ENCODE measurements at regions not wholly inside any gene's neighbourhood (a gene's known extent, or its start where the extent isn't known, plus 50 kb on each side); places are given as distances from the start of the nearest gene placed in this dataset.
A peak's percentile ranks its signal among the peaks of the same experiment; 100 is the strongest.
"Not testable (repeated sequence)": the region's sequence is repeated elsewhere in the genome, so short reads cannot be mapped to it uniquely, and the experiment has no call there.

- no peak for DNase-seq
Observed at GRCh38 chr14:53655080-53655785, 301.4 kb downstream of the BMP4 start.

DNA sequence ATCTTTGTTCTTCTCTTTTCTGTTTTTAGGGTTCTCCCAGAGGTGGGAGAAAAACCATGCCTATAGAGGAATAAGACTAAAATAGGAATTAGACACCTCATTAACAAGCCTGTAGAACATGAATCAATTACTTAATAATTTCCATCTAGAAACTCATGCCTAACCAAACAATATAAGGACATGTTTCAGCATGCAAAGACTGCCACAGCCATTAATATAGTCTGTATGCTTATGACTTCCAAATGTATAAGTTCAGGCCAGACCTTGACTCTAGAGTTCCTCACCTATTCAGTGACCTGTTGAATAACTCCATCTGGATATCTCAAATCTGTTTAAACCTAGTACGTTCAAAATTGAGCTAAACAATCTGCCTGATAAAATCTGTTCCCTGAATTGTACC is 304.6 kb downstream of the BMP4 start:
- DNase-seq, result no peak

- DNase-seq, result no peak
Observed at GRCh38 chr14:53651096-53651740, 305.4 kb downstream of the BMP4 start.

GRCh38 chr14:53646925-53647324 is 309.7 kb downstream of the BMP4 start:
- DNase-seq, result no peak

DNA sequence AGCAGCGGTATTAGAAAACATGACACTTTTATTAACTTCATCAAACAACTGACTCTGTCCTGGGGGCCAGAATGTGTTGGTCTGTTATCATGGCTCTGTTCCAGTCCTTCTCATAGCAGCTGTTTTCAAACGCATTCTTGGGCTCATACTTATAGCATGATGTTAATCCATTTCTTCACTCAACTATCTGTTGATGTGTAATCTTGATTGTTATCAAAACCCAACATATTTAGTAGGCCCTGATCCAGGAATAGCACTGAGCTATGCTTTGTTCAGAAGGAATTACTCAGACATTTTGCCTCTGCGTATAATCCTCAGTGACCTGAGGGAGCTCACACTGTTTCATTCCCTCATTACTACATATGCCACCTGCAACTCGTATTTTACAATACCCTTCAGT is 315.9 kb downstream of the BMP4 start:
- DNase-seq, result peak; percentile 72

- DNase-seq, result peak; percentile 21
Observed at GRCh38 chr14:53638966-53639365, 317.7 kb downstream of the BMP4 start.

DNA sequence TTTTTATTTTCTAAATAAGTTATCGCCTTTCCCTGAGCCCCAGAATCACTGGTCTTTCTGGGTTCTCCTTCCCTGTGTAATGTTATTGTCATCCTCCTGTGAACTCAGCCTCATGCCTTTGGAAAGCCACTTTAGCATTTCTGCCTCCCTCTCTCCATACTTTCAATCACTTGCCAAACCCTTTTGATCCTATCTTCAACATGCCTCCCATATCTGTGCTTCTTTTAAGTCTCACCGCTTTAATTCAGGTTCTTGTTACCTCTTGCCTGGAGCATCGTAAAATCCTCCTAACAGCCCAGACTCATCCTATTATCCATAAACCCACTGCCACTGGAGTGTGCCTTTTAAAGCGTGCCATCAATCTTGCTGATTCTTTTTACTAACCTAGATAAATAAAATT is 321.8 kb downstream of the BMP4 start:
- no peak for DNase-seq

DNA sequence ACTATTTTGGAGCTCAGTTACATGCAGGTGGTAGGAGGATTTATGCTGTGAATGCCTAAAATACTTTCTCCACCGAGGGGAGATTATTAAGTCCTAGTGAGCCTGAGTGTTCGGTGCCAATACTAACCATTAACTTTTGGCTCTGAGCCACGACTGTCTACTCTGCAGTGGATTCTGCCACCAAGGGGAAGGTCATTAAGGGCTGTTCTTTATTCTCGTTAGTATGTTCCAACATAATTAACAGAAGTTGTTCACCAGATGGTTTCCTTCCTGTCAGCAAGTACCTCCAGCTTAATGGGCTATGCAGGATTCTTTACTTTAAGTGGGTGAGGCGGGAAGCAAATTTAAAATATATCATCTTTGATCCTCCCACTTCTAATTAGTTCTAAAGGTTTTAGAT is 326.3 kb downstream of the BMP4 start:
- peak; percentile 7 for DNase-seq

- no peak for DNase-seq
Observed at GRCh38 chr14:53628732-53629430, 327.7 kb downstream of the BMP4 start.

- no peak for DNase-seq
Observed at GRCh38 chr14:53628261-53628660, 328.4 kb downstream of the BMP4 start.

DNA sequence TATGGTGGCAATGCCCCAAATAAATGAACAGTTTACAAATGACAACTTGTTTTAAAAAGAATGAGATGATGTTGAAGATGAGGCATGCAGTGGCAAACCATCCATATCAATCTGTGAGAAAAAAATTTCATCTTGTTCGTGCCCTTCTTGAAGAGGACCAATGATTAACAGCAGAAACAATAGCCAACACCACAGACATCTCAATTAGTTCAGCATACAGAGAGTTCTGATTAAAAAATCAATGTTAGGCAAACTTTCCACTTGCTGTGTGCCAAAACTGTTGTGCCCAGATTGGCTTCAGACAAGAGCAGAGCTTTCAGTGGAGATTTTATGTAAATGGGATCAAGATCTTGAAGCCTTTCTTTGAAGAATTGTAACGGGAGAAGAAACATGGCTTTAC is 329.9 kb downstream of the BMP4 start:
- DNase-seq, result no peak

DNA sequence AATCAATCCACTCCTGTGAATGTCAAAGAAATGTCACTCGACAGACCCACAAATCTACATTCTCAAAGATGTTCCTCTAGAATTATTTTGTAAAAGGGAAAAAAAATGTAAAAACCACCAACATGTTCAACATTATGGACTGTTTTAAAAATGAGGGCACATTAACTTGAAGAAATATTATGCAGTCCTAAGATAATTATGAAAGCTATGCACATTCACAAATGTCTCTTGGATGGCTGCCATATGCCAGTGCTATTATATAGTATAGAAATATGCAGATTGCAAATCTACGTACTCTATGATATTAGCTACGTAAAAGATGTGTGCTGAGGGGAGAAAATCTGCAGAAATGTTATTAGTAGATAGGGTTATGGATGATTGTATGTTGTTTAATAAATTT is 334.2 kb downstream of the BMP4 start:
- peak; percentile 19 for DNase-seq

GRCh38 chr14:53621921-53622320 is 334.7 kb downstream of the BMP4 start:
- DNase-seq, result no peak

- DNase-seq, result no peak
Observed at GRCh38 chr14:53621433-53621832, 335.2 kb downstream of the BMP4 start.

GRCh38 chr14:53620890-53621289 is 335.7 kb downstream of the BMP4 start:
- DNase-seq, result no peak

DNA sequence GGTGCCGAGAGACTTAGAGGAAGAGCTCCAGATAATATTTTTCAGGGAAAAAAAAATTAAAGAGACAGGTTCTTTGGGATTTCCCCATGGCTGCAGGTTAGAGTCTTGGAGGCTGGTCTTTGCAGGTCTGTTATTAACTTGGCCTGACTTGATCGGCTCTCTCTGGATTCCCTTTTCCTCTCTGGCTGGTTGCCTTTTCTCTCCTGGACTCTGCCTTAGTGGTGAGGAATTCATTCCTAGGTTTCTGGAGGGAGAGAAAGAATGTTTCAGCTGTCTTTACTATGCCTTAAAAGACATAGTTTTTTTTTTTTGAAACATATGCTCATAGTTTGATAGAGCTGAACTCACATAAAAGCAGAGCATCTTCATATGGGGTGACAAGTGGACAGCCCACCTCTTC is 336.3 kb downstream of the BMP4 start:
- DNase-seq, result peak; percentile 83

GRCh38 chr14:53619691-53620231 is 336.9 kb downstream of the BMP4 start:
- DNase-seq, result peak; percentile 83

- not testable (repeated sequence) for DNase-seq
Observed at GRCh38 chr14:53616536-53616935, 340.1 kb downstream of the BMP4 start.

- no peak for DNase-seq
Observed at GRCh38 chr14:53615252-53615651, 341.4 kb downstream of the BMP4 start.

DNA sequence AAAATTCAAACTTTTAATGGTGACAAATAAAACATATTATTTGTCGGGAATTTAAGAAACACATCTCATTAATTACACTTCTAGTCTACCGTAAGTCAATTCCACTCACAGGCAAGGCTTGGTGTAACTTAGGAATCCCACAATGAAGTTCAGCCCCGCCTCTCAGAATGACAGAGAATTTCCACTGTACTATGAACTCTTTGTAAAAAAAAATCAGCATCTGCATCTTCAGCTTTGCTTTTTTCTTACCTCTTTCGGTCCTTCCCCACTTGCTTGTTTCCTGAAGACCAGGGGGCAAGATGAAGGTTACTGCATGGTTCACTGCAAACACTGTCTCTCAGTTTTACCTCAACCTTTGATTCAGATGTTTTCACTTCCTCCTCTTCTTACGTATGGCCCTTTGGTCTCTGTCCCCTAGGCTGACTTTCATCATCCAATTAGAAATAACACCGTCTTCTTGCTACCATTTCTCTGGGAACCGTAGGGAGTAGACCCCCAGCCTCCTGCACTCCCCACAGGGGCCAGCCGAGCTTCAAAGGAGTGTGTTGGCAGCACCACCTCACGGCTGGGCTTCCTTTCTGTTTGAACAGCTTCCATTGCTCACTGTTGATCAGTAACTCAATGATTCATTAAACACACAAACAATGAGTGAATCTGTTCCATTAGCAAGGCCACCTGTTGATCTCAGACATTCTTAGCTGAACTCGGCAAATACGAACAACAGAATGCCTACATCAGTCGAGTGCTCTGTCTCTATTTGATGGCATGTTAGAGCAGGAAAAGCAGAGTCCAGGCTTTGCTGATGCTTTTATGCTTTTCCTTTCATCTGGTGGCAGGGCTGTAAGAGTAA is 343.0 kb downstream of the BMP4 start:
- peak; percentile 3 for DNase-seq

DNA sequence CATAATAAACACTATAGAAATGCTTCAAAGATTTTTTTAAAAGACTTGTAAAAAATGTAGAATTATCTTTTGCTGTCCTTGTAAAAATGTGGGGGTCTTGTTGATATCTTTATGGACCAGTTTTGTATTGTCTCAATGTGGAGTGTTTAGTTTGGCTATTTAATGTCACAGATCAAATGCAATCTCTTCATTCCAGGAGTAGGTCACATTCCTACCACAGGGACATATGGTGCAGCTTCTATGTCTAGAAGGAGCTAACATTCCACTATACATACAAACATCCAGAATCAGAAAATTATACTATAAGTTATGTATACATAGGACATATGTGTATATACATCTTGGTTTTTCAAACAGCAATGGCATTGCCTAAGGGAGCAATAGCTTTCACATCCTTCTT is 345.7 kb downstream of the BMP4 start:
- DNase-seq, result peak; percentile 2

GRCh38 chr14:53609009-53609408 is 347.6 kb downstream of the BMP4 start:
- no peak for DNase-seq

- no peak for DNase-seq
Observed at GRCh38 chr14:53608369-53608768, 348.3 kb downstream of the BMP4 start.

All from fibroblast of skin of abdomen (primary cell).